GM08714 (cell line): ENCODE measurements at regions not wholly inside any gene's neighbourhood (a gene's known extent, or its start where the extent isn't known, plus 50 kb on each side); places are given as distances from the start of the nearest gene placed in this dataset.

ENCODE experiments used
- H3K4me3 ChIP-seq: fragments of 200-500 bp; sonication (Bioruptor generic); 2 replicates; pipeline ENCODE4 v1.5.1; 2014; ENCODE audit warnings: mild to moderate bottlenecking, low read length, inconsistent platforms
- ZNF274 ChIP-seq: IDR thresholded peaks from 2 replicates; pipeline ENCODE4 v1.6.1; 2012; ENCODE audit warnings: mild to moderate bottlenecking, low read depth, low read length

GRCh38 chr9:118586978-118587377, 782.3 kb downstream of the BRINP1 start:
- no peak overlapping the region for H3K4me3 ChIP-seq
- TF ChIP-seq ZNF274, result no peak

- TF ChIP-seq ZNF274, result no peak
- no peak overlapping the region for H3K4me3 ChIP-seq
These were observed 774.8 kb downstream of the BRINP1 start for GRCh38 chr9:118594428-118594827.

DNA sequence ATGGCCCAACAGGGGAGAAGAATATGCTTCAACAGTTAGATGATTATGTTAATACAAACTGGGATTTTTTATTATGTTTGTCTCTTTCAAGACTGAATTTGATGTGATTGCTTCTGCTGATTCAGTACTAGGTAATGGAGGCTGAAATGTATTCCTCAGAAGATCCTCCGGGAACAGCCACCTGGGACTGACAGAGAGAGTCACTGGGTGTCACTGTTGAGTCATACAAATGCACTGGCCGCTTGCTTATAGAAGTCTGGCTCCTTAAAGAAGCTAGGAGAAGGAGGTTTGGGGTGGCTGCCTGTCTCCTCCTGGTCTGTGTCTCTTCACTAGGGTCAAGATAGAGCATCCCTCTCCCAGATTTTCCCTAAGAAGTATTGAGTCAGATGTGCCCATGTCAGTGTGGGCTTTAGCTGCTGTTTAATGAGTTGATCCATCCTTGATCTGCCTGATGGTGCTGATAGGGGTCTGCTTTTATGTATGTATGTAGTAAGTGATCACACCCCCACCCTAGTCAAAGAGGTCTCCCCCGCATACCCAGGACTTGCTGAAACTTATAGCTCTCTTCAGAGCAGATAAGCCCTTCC, 773.4 kb downstream of the BRINP1 start:
- TF ChIP-seq ZNF274, result no peak
- H3K4me3 ChIP-seq, result no peak overlapping the region

DNA sequence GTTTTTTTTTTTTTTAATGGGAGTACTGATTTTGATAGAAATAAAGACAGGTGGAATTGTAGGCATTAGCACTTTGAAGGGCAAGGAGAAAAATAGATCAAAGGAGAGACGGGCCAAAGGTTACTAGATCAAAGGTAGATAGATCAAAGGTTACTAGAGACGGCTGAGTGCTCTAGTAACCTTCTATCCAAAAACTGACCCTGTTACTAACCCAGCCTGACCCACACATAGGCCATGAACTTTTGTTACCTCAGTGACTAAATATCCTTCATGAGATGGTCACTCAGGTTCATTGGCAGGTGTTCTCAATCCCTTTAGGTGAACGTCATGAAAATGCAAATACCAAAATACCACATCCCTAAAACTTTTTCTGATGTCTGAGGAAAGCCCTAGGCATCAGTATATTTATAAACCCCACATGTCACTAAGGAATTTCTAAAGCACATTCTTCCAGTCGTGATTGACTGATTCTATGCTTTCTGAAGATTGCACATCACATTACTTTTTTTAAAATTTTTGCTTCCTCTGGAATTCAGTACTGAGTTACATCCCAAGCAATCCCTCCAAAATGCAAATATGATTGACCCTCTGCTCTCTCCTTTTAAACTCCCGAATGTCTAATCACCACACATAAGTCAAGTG, 772.7 kb downstream of the BRINP1 start:
- H3K4me3 ChIP-seq, result no peak overlapping the region
- TF ChIP-seq ZNF274, result no peak

DNA sequence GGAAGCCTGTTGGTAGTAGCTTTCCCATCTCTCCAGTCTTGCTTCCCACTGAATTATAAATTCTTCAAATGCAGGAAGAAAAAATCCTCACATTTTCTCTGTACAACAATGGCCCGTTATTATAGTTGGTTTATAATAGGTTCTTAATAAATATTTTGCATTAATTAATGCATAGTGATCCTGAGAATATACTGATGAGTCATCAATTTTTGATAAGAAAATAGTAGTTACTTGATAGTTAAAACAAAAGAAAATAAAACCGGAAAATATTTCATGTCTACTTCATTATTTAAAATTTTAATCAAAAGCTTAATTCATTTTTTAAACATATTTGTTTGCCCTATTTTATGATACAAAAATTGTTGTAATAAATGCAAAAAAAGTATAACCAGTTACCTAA, 762.6 kb downstream of the BRINP1 start:
- TF ChIP-seq ZNF274, result no peak
- no peak overlapping the region for H3K4me3 ChIP-seq

DNA sequence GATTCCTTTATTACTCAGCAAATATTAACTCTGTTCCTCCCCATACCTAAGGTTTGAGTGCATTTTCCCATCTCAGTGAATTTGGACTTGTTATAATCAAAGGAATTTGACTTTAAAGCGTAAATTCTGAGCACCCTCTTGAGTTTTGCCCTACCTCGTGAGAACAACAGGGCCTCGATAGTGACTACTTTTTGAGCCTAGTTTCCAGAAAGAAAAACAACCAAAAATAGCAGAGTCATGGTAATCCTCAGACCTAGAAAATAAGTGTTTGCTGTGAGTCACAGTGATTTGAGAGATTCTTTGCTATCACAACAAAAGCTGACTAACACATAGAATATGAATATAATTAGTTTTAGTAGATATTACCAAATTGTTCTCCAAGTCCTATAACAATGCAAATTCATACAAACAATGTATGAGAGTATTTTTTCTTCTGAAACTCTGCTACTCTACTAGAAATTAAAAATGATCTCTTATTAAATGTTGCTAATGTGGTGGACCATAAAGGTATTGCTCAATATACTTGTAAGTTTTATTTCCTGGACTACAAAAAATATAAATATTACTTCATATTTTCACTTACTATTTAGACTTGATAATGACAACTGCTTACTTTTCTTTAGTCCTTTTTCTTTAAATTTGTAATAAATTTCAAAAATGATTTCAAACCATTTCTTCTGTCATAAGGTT, 759.7 kb downstream of the BRINP1 start:
- no peak for TF ChIP-seq ZNF274
- H3K4me3 ChIP-seq, result no peak overlapping the region

GRCh38 chr9:118612201-118612600, 757.0 kb downstream of the BRINP1 start:
- no peak for TF ChIP-seq ZNF274
- H3K4me3 ChIP-seq, result no peak overlapping the region

- TF ChIP-seq ZNF274, result no peak
- no peak overlapping the region for H3K4me3 ChIP-seq
These were observed 755.2 kb downstream of the BRINP1 start for GRCh38 chr9:118613996-118614395.

DNA sequence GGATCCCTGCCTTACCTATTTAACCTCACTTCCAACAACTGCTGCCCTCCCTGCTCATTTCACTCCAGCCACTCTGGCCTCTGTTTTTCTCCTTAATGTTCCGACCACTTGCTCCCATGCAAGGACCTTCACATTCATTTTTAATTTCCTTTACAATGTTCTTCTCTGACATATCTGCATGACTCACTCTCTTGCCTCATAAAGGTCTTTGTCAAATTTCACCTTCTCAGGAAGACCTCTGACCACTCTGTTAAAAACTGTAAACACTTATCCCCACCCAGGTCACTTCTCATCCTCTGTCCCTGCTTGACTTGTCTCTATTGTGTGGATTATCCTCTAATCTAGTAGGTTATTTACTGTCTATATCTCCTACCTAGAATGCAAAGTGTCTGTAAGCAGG, 751.2 kb downstream of the BRINP1 start:
- TF ChIP-seq ZNF274, result no peak
- H3K4me3 ChIP-seq, result no peak overlapping the region

- H3K4me3 ChIP-seq, result no peak overlapping the region
- TF ChIP-seq ZNF274, result no peak
These were observed 750.4 kb downstream of the BRINP1 start for GRCh38 chr9:118618849-118619248.

- no peak for TF ChIP-seq ZNF274
- no peak overlapping the region for H3K4me3 ChIP-seq
These were observed 744.6 kb downstream of the BRINP1 start for GRCh38 chr9:118624608-118625007.

- no peak overlapping the region for H3K4me3 ChIP-seq
- TF ChIP-seq ZNF274, result no peak
These were observed 739.2 kb downstream of the BRINP1 start for GRCh38 chr9:118630079-118630478.

- no peak for TF ChIP-seq ZNF274
- H3K4me3 ChIP-seq, result no peak overlapping the region
These were observed 738.2 kb downstream of the BRINP1 start for GRCh38 chr9:118630931-118631595.

DNA sequence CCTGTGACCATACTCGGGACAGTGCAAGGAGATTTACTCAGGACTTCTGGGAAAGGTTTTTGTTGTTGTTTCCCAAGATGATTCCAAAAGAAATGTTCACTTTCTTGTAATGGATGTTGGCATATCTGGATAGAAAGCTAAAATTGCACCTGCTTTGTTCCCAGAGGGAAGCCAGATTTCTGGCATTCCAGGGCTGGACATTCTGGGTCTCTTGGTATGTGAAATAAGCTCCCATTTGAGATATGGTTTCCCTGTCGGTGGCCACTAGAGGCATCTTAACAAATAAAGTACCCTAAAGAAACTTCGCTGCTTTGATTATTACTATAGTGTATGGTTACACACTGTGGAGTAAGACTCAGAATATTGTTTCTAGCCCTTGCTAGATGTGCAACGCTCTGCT, 737.3 kb downstream of the BRINP1 start:
- no peak for TF ChIP-seq ZNF274

DNA sequence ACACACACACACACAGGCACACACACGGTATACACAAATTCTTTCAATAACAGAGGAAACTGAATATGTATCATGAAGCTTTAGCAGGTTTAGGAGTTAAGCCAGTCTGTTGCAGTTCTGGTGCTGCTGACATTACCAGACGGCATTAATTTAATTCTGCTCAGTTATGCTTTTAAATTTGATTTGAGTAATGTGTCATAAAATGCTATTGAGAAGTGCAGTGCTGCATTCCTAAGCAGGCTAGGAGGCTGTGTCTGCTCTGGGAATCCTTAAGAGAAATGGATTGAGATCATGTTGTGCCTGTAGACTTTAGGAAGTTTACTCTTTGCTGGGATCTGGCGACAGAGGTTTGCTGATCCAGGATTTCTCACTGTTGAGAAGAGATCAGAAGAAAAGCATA, 733.8 kb downstream of the BRINP1 start:
- TF ChIP-seq ZNF274, result no peak
- H3K4me3 ChIP-seq, result no peak overlapping the region

More for the DNA sequence above, 737.3 kb downstream of the BRINP1 start:
- H3K4me3 ChIP-seq, result no peak overlapping the region
